RPMI8226 (cell line): ENCODE measurements at regions not wholly inside any gene's neighbourhood (a gene's known extent, or its start where the extent isn't known, plus 50 kb on each side); places are given as distances from the start of the nearest gene placed in this dataset.

Experiments
- DNase-seq: peaks from one replicate; pipeline ENCODE4 v3.0.0-alpha.2; 2015

DNA sequence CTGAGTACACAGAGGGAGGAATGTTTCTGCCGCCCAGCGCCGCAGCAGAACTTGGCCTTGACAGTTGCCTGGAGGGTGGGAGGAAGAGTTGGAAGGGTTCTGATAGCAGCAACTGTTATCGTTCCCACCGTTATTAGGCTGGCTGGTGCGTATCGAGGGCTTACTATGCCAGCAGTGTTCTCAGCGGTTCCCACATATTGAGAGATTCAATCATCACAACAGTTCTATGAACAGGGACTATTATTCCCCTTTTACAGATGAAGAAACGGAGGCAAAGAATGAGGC is 380.1 kb upstream of the SULF2 start:
- DNase-seq = no peak

GRCh38 chr20:48164566-48165400 is 379.5 kb upstream of the SULF2 start:
- no peak for DNase-seq

DNA sequence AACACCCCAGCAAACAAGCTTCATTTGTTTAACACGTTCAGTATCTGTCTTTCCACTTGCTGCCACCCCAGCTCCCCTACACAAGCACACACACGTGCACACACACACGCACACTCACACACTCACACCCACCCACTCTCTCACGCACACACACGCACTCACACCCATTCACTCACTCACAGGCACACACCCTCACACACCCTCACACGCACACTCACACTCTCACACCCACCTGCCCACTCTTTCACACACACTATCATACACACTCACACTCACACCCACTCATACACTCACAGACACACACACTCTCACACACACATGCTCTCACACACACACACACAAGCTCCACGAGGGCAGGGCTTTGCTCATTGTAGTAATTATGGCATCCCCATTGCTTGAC is 378.8 kb upstream of the SULF2 start:
- no peak for DNase-seq

- DNase-seq = no peak
Observed at GRCh38 chr20:48163505-48163904, 378.2 kb upstream of the SULF2 start.

- DNase-seq = no peak
Observed at GRCh38 chr20:48162621-48163020, 377.3 kb upstream of the SULF2 start.

- DNase-seq = no peak
Observed at GRCh38 chr20:48159145-48160008, 374.1 kb upstream of the SULF2 start.

DNA sequence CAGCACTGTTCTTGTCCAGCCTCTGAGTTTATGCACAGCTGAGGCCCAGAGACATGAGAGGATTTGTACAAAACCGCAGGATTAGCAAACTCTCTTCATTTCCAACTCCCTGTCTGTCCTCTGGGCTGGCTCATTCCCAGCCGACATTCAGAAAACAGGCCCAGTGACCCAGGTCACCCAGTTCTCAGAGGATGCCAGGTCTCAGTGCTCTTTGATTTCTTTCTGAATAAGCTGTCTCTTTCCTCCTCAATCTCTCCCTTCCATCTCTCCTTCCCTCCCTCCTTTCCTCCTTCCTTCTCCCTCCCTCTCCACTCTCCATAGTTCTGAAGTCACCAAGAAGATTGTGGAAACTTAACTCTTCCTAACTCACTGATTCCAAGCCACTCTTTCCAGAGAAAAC is 372.7 kb upstream of the SULF2 start:
- no peak for DNase-seq

DNA sequence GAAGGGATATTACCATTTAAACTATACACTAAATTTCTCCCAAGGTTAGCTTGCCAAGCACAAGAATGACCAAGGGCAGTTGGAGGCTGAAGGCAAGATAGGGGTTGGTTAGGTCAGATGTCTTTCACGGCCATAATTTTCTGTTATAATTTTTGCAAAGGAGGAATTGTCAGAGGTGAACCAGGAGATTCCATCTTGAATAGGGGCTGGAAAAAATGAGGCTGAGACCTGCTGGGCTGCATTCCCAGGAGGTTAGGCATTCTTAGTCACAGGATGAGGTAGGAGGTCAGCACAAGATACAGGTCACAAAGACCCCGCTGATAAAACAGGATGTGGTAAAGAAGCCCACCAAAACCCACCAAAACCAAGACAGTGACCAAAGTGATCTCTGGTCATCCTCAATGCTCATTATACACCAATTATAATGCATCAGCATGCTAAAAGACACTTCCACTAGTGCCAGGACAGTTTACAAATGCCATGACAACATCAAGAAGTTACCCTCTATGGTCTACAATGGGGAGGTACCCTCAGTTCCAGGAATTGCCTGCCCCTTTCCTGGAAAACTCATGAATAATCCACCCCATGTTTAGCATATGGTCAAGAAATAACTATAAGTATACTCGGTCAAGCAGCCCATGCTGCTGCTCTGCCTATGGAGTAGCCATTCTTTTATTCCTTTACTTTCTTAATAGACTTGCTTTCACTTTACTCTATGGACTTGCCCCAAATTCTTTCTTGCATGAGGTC is 371.8 kb upstream of the SULF2 start:
- no peak for DNase-seq

GRCh38 chr20:48156521-48156920 is 371.2 kb upstream of the SULF2 start:
- DNase-seq = no peak

DNA sequence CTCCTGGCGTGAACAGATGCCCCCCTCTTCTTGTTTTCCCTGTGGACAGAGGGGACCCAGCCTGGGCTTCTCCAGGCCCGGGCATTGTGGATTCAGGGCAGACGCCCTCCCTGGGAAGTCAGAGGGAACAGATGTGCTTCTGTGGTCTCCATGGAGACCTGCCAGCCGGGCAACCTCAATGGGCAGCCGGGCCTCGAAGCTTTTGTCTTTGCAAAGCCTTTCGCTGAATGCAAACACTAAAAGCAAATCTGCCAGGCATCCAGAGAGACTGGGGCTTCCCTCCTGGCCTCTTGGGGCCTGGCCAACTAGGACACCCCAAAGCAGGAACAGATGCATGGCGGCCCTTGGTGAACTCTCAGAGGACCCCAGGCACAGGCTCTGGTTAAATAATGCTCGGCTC is 370.0 kb upstream of the SULF2 start:
- DNase-seq = no peak

- DNase-seq = no peak
Observed at GRCh38 chr20:48154040-48154765, 368.9 kb upstream of the SULF2 start.

DNA sequence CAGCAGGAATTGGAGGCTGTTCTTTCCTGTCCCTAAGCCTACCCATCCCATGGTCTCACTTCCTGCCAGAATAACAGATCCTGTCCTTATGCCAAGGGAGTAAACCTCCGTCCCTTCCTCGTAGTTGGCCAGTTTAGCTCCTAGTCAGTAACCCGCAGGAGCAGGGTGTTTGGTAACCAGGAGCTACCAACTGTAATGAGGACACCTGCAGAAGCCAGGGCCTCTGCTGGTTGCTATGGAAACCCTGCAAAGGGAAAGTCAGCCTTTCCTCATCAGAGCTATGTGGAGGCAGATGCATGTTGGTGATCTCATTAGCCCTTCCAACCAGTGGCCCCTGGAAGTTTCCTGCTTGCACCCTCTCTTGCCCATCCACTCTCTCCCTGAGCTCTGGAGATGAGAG is 368.2 kb upstream of the SULF2 start:
- DNase-seq = peak; percentile 51

GRCh38 chr20:48153103-48153502 is 367.8 kb upstream of the SULF2 start:
- no peak for DNase-seq

- DNase-seq = no peak
Observed at GRCh38 chr20:48150568-48150967, 365.3 kb upstream of the SULF2 start.

GRCh38 chr20:48149902-48150301 is 364.6 kb upstream of the SULF2 start:
- DNase-seq = no peak

DNA sequence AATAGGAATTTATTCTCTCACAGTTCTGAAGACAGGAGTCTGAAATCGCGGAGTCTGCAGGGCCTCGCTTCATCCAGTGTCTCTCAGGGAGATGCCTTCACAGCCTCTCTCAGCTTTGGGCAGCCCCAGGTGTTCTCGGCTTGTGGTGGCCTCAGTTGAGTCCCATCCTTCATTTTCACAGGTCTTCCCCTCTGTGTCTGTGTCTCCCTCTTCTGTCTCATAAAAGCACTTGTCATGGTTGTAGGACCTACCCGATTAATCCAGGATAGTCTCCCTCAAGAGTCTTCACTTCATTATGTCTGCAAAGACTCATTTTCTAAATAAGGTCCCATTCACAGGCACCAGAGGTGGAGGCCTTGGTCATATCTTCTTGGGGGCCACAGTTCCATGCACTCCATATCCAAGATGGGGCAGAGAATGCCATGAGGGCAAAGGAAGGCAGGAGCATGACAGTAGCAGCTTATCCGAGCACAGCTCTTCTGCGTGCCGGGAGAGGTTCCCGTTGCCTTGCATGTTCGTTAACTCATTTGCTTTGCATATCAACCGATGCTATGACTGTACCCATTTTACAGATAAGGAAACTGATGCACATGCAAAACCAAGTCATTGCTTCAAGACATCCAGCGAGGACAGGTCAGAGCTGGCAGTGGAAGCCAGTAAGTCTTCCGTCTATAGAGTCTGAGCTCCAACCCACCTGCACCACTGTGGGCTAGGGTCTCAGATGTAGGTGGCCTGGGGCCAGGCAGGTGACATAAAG is 363.8 kb upstream of the SULF2 start:
- DNase-seq = no peak

DNA sequence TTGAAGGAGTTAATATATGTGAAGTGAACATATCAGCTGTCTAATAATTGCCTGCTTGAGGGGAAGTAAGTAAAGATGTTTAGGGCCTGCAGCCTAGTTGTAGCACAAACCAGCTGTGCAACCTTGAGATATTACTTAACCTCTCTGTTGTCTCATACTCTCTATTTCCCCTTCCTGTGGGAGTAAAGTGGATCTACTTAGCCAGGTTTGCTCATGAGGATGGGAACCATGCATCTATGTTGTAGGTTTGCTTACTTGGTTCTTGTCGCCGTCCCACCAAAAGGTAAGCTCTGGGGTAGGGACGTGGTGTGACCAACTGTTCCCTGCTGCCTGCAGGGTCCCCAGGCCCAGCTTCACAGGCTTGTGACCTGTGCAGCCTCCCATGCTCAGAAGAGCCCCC is 362.7 kb upstream of the SULF2 start:
- DNase-seq = no peak

DNA sequence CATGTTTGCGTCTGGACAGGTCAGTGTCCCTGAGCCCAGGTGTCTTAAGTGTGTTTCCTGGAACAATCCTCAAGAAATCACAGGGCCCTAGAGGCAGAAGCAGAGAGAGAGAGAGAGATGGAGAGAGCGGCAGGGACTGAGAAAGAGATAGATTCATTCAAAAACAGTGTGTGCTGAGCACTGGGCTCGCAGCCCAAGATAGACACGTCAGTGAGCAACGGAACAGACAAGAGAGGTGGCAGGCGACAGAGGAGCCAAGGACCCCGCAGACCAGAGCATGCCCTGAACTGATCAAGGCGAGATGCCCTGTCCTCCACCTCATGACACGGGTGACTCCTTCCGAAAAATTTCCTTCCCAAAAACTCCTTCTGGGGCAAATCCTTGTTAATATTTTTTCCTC is 362.0 kb upstream of the SULF2 start:
- no peak for DNase-seq

- DNase-seq = no peak
Observed at GRCh38 chr20:48146877-48147276, 361.6 kb upstream of the SULF2 start.

DNA sequence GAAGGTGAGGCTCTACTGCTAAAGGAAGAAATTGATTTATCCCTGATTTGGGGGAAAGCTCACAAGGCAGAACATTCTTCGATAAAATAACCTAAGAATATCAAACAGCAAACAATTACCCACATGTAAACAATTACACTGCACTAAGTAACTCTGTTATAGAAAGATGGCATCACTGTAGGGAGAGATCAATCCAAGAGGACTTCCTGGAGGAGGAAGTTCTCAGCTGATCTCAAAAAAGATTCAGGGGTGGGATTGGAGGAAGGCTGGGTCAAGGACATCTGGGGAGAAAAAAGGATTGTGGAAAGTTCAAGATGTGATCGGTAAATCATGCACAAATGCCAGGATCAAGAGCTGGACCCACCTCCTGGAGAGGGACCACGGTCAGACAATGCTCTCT is 361.0 kb upstream of the SULF2 start:
- DNase-seq = no peak

GRCh38 chr20:48143435-48144081 is 358.3 kb upstream of the SULF2 start:
- DNase-seq = no peak

GRCh38 chr20:48142516-48142773 is 357.2 kb upstream of the SULF2 start:
- DNase-seq = no peak
